IPS DF 4.7 (cell line): ENCODE measurements at regions not wholly inside any gene's neighbourhood (a gene's known extent, or its start where the extent isn't known, plus 50 kb on each side); places are given as distances from the start of the nearest gene placed in this dataset.
"Not testable (repeated sequence)": the region's sequence is repeated elsewhere in the genome, so short reads cannot be mapped to it uniquely, and the experiment has no call there.

Experiments used
- DNase-seq: peaks from one replicate; pipeline ENCODE4 v3.0.0-alpha.2; 2013; ENCODE audit warnings: low spot score; ENCODE audit errors: extremely low read depth

GRCh38 chr7:46281071-46281470, 360.0 kb upstream of the IGFBP3 start:
- DNase-seq: no peak

- no peak for DNase-seq
These were observed 358.2 kb upstream of the IGFBP3 start for GRCh38 chr7:46279290-46279689.

GRCh38 chr7:46264646-46265045, 343.6 kb upstream of the IGFBP3 start:
- no peak for DNase-seq

- not testable (repeated sequence) for DNase-seq
These were observed 340.6 kb upstream of the IGFBP3 start for GRCh38 chr7:46261638-46262037.

- DNase-seq: no peak
These were observed 338.9 kb upstream of the IGFBP3 start for GRCh38 chr7:46259947-46260346.

GRCh38 chr7:46257761-46258448, 336.8 kb upstream of the IGFBP3 start:
- no peak for DNase-seq

- no peak for DNase-seq
These were observed 336.0 kb upstream of the IGFBP3 start for GRCh38 chr7:46256870-46257661.

- DNase-seq: no peak
These were observed 332.4 kb upstream of the IGFBP3 start for GRCh38 chr7:46253520-46253919.

GRCh38 chr7:46247664-46248063, 326.6 kb upstream of the IGFBP3 start:
- no peak for DNase-seq

- no peak for DNase-seq
These were observed 324.6 kb upstream of the IGFBP3 start for GRCh38 chr7:46245586-46246111.

- no peak for DNase-seq
These were observed 323.7 kb upstream of the IGFBP3 start for GRCh38 chr7:46244757-46245156.

GRCh38 chr7:46243406-46243805, 322.3 kb upstream of the IGFBP3 start:
- DNase-seq: no peak

GRCh38 chr7:46239846-46240245, 318.8 kb upstream of the IGFBP3 start:
- DNase-seq: no peak

GRCh38 chr7:46237466-46237865, 316.4 kb upstream of the IGFBP3 start:
- DNase-seq: no peak

- no peak for DNase-seq
These were observed 312.7 kb upstream of the IGFBP3 start for GRCh38 chr7:46233585-46234329.

GRCh38 chr7:46230990-46231305, 309.9 kb upstream of the IGFBP3 start:
- no peak for DNase-seq

- DNase-seq: no peak
These were observed 309.4 kb upstream of the IGFBP3 start for GRCh38 chr7:46230298-46230989.

- no peak for DNase-seq
These were observed 308.3 kb upstream of the IGFBP3 start for GRCh38 chr7:46229409-46229808.

- no peak for DNase-seq
These were observed 305.8 kb upstream of the IGFBP3 start for GRCh38 chr7:46226860-46227259.

- DNase-seq: no peak
These were observed 303.3 kb upstream of the IGFBP3 start for GRCh38 chr7:46224363-46224762.

- DNase-seq: no peak
These were observed 299.1 kb upstream of the IGFBP3 start for GRCh38 chr7:46220066-46220630.
